ENCODE measurements at regions not wholly inside any gene's neighbourhood (a gene's known extent, or its start where the extent isn't known, plus 50 kb on each side); places are given as distances from the start of the nearest gene placed in this dataset.

DNA sequence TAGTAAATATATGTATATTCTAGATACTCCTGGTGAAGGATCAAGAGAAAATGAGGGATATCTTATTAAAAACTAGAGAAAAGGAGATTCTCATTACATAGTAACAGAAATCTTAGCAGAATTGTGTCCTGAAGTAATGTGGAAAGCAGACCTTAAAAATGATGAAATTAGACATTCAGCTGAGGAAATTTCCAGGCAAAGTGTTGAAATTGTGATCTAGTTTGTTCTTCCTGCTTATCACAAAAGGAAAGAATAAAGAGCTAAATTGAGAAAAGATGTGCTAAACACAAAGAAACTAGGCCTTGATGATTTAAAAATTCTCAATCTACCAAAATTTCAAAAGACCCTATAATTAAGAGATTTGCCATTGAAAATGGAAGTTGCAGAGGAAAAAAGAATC, 362.6 kb upstream of the PLSCR5 start:
- H3K4me3 ChIP-seq, result no peak overlapping the region
- no peaks in the 10 kb centered on the region for H3K4me1 ChIP-seq
- DNase-seq (no peak), ATAC-seq (no peak)
- H3K27me3 ChIP-seq, result no peaks in the 10 kb centered on the region
- intact Hi-C loops (cut with DNase I), result no loop called here
- TF ChIP-seq, protein P1, sequence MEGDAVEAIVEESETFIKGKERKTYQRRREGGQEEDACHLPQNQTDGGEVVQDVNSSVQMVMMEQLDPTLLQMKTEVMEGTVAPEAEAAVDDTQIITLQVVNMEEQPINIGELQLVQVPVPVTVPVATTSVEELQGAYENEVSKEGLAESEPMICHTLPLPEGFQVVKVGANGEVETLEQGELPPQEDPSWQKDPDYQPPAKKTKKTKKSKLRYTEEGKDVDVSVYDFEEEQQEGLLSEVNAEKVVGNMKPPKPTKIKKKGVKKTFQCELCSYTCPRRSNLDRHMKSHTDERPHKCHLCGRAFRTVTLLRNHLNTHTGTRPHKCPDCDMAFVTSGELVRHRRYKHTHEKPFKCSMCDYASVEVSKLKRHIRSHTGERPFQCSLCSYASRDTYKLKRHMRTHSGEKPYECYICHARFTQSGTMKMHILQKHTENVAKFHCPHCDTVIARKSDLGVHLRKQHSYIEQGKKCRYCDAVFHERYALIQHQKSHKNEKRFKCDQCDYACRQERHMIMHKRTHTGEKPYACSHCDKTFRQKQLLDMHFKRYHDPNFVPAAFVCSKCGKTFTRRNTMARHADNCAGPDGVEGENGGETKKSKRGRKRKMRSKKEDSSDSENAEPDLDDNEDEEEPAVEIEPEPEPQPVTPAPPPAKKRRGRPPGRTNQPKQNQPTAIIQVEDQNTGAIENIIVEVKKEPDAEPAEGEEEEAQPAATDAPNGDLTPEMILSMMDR (IDR thresholded peaks at IDR 0.05), result no peak
- H3K9me3 ChIP-seq, result peaks cover 0 to 3% of the 10 kb centered on the region in 2 donors
- no peaks in the 10 kb centered on the region for H3K36me3 ChIP-seq
- H3K27ac ChIP-seq, result peak overlapping the region in 1 of 2 donors; percentile 35

DNA sequence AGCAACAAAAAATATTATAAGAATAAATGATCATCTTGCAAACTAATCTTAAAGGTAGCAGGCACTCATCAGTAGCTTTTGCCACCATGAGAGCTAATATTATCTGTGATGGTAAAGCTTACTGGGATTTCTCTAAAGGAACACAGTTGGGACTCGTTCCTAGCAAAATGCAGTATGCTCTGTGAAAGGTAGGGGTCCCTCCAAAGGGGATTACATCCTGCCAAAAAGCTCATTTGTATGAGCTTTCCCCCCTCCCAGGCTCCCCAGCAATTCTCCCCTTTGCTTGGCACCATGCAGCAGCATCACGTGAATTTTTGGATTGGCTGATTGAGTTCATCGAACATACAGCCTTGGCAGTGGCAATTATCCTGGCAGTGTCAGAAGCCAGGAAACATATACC, 361.0 kb upstream of the PLSCR5 start:
- H3K9me3 ChIP-seq, result peaks cover 0 to 6% of the 10 kb centered on the region in 2 donors
- H3K4me1 ChIP-seq, result no peaks in the 10 kb centered on the region
- no peak overlapping the region for H3K27ac ChIP-seq
- TF ChIP-seq, protein P1 (IDR thresholded peaks at IDR 0.05), result no peak
- ATAC-seq, result no peak
- H3K36me3 ChIP-seq, result no peaks in the 10 kb centered on the region
- no peaks in the 10 kb centered on the region for H3K27me3 ChIP-seq
- intact Hi-C loops (cut with DNase I), result no loop called here
- no peak overlapping the region for H3K4me3 ChIP-seq
- no peak for DNase-seq

DNA sequence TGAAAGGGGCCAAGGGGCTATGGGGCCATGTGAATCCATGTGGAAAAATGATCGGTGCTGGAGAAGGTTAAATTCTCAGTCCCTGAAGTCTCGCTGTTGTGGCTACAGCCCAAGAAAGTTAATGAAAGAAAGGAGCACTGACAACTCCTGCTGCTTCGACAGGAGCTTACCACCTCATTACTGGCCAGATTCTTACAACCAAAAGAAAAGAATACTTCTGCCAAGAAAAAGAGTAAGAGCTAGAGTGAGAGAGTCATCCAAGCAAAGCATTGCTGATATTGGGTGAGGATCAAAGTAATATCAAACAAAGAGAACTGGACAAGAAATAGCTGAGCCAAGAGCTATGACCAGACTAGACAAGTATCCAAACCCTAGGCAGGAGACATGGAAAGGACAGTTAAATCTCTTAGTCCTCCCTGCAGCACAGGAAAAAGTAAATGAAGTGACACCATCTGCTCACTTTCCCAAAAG, 348.4 kb upstream of the PLSCR5 start:
- no peak overlapping the region for H3K4me3 ChIP-seq
- ATAC-seq (no peak), DNase-seq (peak in 2 of 4 donors; percentile 15 to 39)
- H3K36me3 ChIP-seq, result no peaks in the 10 kb centered on the region
- intact Hi-C loops (cut with DNase I), result no loop called here
- H3K9me3 ChIP-seq, result peaks cover 0 to 2% of the 10 kb centered on the region in 2 donors
- H3K27ac ChIP-seq, result no peak overlapping the region
- no peaks in the 10 kb centered on the region for H3K27me3 ChIP-seq
- no peaks in the 10 kb centered on the region for H3K4me1 ChIP-seq
- TF ChIP-seq, protein P1 (IDR thresholded peaks at IDR 0.05), result no peak

DNA sequence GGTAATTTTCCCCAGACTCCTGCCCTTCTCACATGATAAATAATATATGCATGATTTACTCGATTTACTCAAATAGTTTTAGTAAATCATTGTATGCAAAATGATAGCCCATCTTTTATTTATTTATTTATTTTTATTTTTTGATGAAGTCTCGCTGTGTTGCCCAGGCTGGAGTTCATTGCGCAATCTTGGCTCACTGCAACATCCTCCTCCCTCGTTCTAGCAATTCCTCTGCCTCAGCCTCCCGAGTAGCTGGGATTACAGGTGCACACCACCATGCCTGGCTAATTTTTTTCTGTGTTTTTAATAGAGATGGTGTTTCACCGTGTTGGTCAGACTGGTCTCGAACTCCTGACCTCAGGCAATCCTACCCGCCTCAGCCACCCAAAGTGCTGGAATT, 343.8 kb upstream of the PLSCR5 start:
- TF ChIP-seq, protein P1 (IDR thresholded peaks at IDR 0.05), result no peak
- no peaks in the 10 kb centered on the region for H3K27me3 ChIP-seq
- H3K27ac ChIP-seq, result no peak overlapping the region
- no peaks in the 10 kb centered on the region for H3K4me1 ChIP-seq
- no peak overlapping the region for H3K4me3 ChIP-seq
- no peaks in the 10 kb centered on the region for H3K36me3 ChIP-seq
- ATAC-seq (no peak), DNase-seq (no peak)
- peaks cover 0 to 8% of the 10 kb centered on the region in 2 donors for H3K9me3 ChIP-seq
- intact Hi-C loops (cut with DNase I), result no loop called here

DNA sequence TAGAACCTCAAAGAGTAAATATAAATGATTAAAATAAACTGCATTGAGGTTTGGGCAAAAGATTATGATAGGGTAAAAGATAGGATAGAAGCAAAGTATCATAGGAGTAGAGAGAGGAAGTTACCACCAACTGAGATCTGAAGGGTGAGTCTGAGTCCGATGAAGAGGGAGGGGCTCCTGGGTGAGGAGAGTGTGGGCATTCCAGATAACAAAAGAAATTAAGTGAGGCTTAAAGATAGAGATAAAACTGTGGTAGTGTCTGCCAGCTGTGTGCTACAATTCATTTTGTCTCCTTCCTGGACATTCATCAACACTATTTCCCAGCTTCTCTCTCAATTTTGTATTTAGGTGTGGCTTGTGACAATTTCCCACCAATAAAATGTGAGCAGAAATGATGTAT, 343.0 kb upstream of the PLSCR5 start:
- intact Hi-C loops (cut with DNase I), result no loop called here
- no peaks in the 10 kb centered on the region for H3K36me3 ChIP-seq
- H3K9me3 ChIP-seq, result peaks cover 0 to 8% of the 10 kb centered on the region in 2 donors
- TF ChIP-seq, protein P1 (IDR thresholded peaks at IDR 0.05), result no peak
- DNase-seq (no peak), ATAC-seq (no peak)
- no peak overlapping the region for H3K4me3 ChIP-seq
- H3K27ac ChIP-seq, result no peak overlapping the region
- H3K4me1 ChIP-seq, result no peaks in the 10 kb centered on the region
- H3K27me3 ChIP-seq, result no peaks in the 10 kb centered on the region

Data from left lung (tissue), 4 donors.